ENCODE measurements at regions not wholly inside any gene's neighbourhood (a gene's known extent, or its start where the extent isn't known, plus 50 kb on each side); places are given as distances from the start of the nearest gene placed in this dataset.

GRCh38 chr5:96120120-96120519 lies 158.5 kb upstream of the ELL2 start:
- Histone ChIP-seq H3K9me3 (replicated peaks in 1 of 11) (no peaks in the 10 kb centered on the region), H3K4me3 (no peak overlapping the region), H3K9ac (no peak overlapping the region), H3K4me2 (no peak overlapping the region), H3K4me1 (peaks cover 0 to 19% (median 0%) of the 10 kb centered on the region in 10 experiments; a peak in 4 of 20 replicates), H3K27me3 (no peaks in the 10 kb centered on the region), H3K36me3 (no peaks in the 10 kb centered on the region), H3K27ac (no peak overlapping the region), H4K20me1 (no peaks in the 10 kb centered on the region)
- TF ChIP-seq Cebpa-rat (IDR thresholded peaks at IDR 0.05) = no peak

GRCh38 chr5:96117771-96118651 lies 156.4 kb upstream of the ELL2 start:
- Histone ChIP-seq H3K4me3 (no peak overlapping the region), H3K9me3 (replicated peaks in 1 of 11) (no peaks in the 10 kb centered on the region), H4K20me1 (no peaks in the 10 kb centered on the region), H3K27me3 (no peaks in the 10 kb centered on the region), H3K27ac (no peak overlapping the region), H3K9ac (no peak overlapping the region), H3K4me1 (peaks cover 0 to 19% (median 0%) of the 10 kb centered on the region in 10 experiments; a peak in 4 of 20 replicates), H3K4me2 (peak overlapping the region in 2 of 11 experiments; percentile 34 to 42; a peak in 3 of 22 replicates), H3K36me3 (no peaks in the 10 kb centered on the region)
- no peak for TF ChIP-seq Cebpa-rat (IDR thresholded peaks at IDR 0.05)

GRCh38 chr5:96115147-96115807 lies 153.6 kb upstream of the ELL2 start:
- Histone ChIP-seq H4K20me1 (no peaks in the 10 kb centered on the region), H3K36me3 (no peaks in the 10 kb centered on the region), H3K9me3 (replicated peaks in 1 of 11) (no peaks in the 10 kb centered on the region), H3K27me3 (no peaks in the 10 kb centered on the region), H3K4me2 (no peak overlapping the region), H3K4me1 (peaks cover 0 to 19% (median 0%) of the 10 kb centered on the region in 10 experiments; a peak in 4 of 20 replicates), H3K4me3 (no peak overlapping the region), H3K27ac (no peak overlapping the region), H3K9ac (no peak overlapping the region)
- TF ChIP-seq Cebpa-rat (IDR thresholded peaks at IDR 0.05) = no peak

- Histone ChIP-seq H3K4me3 (no peak overlapping the region), H3K4me2 (no peak overlapping the region), H3K4me1 (peaks cover 0 to 19% (median 0%) of the 10 kb centered on the region in 10 experiments; a peak in 4 of 20 replicates), H3K27ac (no peak overlapping the region), H4K20me1 (no peaks in the 10 kb centered on the region), H3K27me3 (no peaks in the 10 kb centered on the region), H3K36me3 (no peaks in the 10 kb centered on the region), H3K9me3 (replicated peaks in 1 of 11) (no peaks in the 10 kb centered on the region), H3K9ac (no peak overlapping the region)
- no peak for TF ChIP-seq Cebpa-rat (IDR thresholded peaks at IDR 0.05)
Observed at GRCh38 chr5:96114736-96115135, 153.1 kb upstream of the ELL2 start.

- Histone ChIP-seq H3K4me2 (no peak overlapping the region), H3K9ac (no peak overlapping the region), H3K4me1 (peaks cover 0 to 17% (median 0%) of the 10 kb centered on the region in 10 experiments; a peak in 4 of 20 replicates), H3K4me3 (no peak overlapping the region), H3K36me3 (no peaks in the 10 kb centered on the region), H3K27ac (no peak overlapping the region), H3K9me3 (replicated peaks in 1 of 11) (no peaks in the 10 kb centered on the region), H4K20me1 (no peaks in the 10 kb centered on the region), H3K27me3 (no peaks in the 10 kb centered on the region)
- no peak for TF ChIP-seq Cebpa-rat (IDR thresholded peaks at IDR 0.05)
Observed at GRCh38 chr5:96113170-96113939, 151.7 kb upstream of the ELL2 start.

GRCh38 chr5:96112703-96113102 lies 151.1 kb upstream of the ELL2 start:
- no peak for TF ChIP-seq Cebpa-rat (IDR thresholded peaks at IDR 0.05)
- Histone ChIP-seq H3K27me3 (no peaks in the 10 kb centered on the region), H3K27ac (no peak overlapping the region), H3K36me3 (no peaks in the 10 kb centered on the region), H4K20me1 (no peaks in the 10 kb centered on the region), H3K4me3 (no peak overlapping the region), H3K9ac (no peak overlapping the region), H3K4me2 (no peak overlapping the region), H3K4me1 (peaks cover 0 to 11% (median 0%) of the 10 kb centered on the region in 10 experiments; a peak in 4 of 20 replicates), H3K9me3 (replicated peaks in 1 of 11) (no peaks in the 10 kb centered on the region)

GRCh38 chr5:96112123-96112670 lies 150.5 kb upstream of the ELL2 start:
- Histone ChIP-seq H3K4me3 (no peak overlapping the region), H3K4me2 (no peak overlapping the region), H3K27me3 (no peaks in the 10 kb centered on the region), H3K9ac (no peak overlapping the region), H3K27ac (no peak overlapping the region), H3K9me3 (replicated peaks in 1 of 11) (no peaks in the 10 kb centered on the region), H3K4me1 (peaks cover 0 to 6% (median 0%) of the 10 kb centered on the region in 10 experiments; a peak in 4 of 20 replicates), H3K36me3 (no peaks in the 10 kb centered on the region), H4K20me1 (no peaks in the 10 kb centered on the region)
- TF ChIP-seq Cebpa-rat (IDR thresholded peaks at IDR 0.05) = no peak

GRCh38 chr5:96111080-96111756 lies 149.6 kb upstream of the ELL2 start:
- H3K36me3 ChIP-seq = no peaks in the 10 kb centered on the region
- H3K4me2 ChIP-seq = no peak overlapping the region
- no peaks in the 10 kb centered on the region for H3K4me1 ChIP-seq
- H4K20me1 ChIP-seq = no peaks in the 10 kb centered on the region
- H3K4me3 ChIP-seq = no peak overlapping the region
- H3K9ac ChIP-seq = no peak overlapping the region
- no peak overlapping the region for H3K27ac ChIP-seq
- H3K9me3 ChIP-seq (replicated peaks in 1 of 11) = no peaks in the 10 kb centered on the region
- TF ChIP-seq Cebpa-rat (IDR thresholded peaks at IDR 0.05) = no peak
- no peaks in the 10 kb centered on the region for H3K27me3 ChIP-seq
